22Rv1 (cell line): ENCODE measurements at regions not wholly inside any gene's neighbourhood (a gene's known extent, or its start where the extent isn't known, plus 50 kb on each side); places are given as distances from the start of the nearest gene placed in this dataset.

ENCODE experiments used
- CTCF ChIP-seq: fragments of 450-650 bp; IDR thresholded peaks from 2 replicates; pipeline ENCODE4 v1.5.1; 2017; ENCODE audit warnings: mild to moderate bottlenecking
- ZFX ChIP-seq: fragments of 450-650 bp; IDR thresholded peaks from 2 replicates; pipeline ENCODE4 v1.6.1; 2017; ENCODE audit warnings: antibody characterized with exemption, borderline replicate concordance

- no peak for TF ChIP-seq CTCF
- TF ChIP-seq ZFX: no peak
These were observed 728.7 kb upstream of the EEF2KMT start for GRCh38 chr16:5826332-5826731.
